AG08395 (cell line): ENCODE measurements at regions not wholly inside any gene's neighbourhood (a gene's known extent, or its start where the extent isn't known, plus 50 kb on each side); places are given as distances from the start of the nearest gene placed in this dataset.
A peak's percentile ranks its signal among the peaks of the same experiment; 100 is the strongest.

Experiments used
- DNase-seq: peaks from one replicate; pipeline ENCODE4 v3.0.0; 2012; ENCODE audit warnings: mixed read lengths, low spot score

GRCh38 chr7:88700725-88701124 is 58.8 kb upstream of the ZNF804B start:
- DNase-seq = no peak

DNA sequence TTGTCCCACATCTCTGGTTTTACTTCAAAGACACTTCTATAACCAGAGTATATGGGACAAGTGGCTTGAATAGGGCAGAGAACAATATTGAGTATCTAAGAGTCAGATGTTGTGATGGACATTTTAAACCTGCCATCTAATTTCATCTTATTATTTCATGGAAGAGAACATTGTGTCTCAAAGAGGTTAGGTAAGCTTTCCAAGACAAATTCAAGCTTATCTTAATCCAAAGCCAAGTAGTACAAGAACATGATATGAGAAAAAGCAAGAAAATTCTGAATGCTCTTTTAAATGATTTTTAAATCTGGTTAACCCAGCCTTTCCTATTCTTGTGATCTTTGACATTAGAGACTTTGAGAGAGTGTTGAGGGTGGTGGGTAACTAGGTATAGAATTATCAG is 65.3 kb upstream of the ZNF804B start:
- no peak for DNase-seq

- no peak for DNase-seq
Observed at GRCh38 chr7:88693131-88693530, 66.4 kb upstream of the ZNF804B start.

- no peak for DNase-seq
Observed at GRCh38 chr7:88692493-88692892, 67.0 kb upstream of the ZNF804B start.

- no peak for DNase-seq
Observed at GRCh38 chr7:88689821-88690220, 69.7 kb upstream of the ZNF804B start.

DNA sequence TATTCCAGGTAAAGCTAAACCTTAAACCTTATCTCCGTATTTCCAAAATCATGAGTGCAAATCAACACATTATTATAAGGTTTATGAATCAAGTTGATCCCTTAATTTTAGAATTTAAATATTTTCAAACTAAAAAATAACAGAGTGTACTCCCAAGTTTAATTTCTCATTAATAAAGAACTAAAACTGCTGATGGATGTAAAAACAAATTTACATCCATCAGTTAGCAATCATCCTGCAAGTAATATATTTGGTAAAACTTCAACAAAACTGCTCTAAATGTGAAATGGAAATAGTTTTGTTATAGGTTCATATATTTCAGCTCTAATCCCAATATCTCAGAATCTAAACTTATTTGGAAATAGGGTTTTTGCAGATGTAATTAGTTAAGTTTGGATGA is 71.3 kb upstream of the ZNF804B start:
- DNase-seq = no peak

DNA sequence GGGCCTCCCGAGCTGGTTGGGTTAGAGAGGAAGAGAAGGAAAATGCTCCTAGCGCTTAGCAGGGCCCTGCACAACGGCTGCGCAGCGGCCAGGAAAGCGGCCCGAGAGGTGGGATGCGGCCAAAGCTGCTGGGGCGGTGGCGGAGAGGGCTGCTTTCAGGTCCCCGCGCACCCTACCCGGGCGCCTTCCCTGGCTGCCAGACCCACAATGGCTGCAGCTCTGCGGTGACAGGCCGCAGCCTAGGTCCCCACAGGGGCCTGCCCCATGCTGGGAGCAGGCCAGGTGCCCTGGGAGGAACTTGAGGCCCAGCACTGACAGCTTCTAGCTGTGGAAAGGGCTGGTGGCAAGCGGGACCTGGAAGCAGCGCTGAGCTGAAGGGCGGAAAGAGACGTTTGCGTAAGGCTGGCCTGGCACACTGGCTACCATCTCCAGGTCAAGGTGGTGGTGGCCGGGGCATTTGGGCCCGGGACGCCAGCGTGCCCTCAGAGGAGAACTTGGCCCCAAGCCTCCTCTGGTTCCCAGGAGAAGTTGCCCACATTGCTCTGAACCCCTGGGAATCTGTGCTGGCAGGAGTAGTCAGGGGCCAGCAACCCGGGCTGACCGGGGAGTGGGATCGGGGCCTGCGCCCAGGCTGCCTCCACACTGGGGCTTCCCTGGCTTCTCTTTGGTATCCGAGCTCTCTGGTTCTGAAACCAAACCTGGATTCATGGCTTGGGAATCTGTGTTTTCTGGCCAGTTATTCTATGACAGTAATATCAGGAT is 72.9 kb upstream of the ZNF804B start:
- DNase-seq = no peak

GRCh38 chr7:88681682-88682081 is 77.8 kb upstream of the ZNF804B start:
- DNase-seq = no peak

- no peak for DNase-seq
Observed at GRCh38 chr7:88670536-88670935, 89.0 kb upstream of the ZNF804B start.

GRCh38 chr7:88669913-88670312 is 89.6 kb upstream of the ZNF804B start:
- no peak for DNase-seq

- DNase-seq = no peak
Observed at GRCh38 chr7:88668591-88668990, 90.9 kb upstream of the ZNF804B start.

- no peak for DNase-seq
Observed at GRCh38 chr7:88666626-88667025, 92.9 kb upstream of the ZNF804B start.

DNA sequence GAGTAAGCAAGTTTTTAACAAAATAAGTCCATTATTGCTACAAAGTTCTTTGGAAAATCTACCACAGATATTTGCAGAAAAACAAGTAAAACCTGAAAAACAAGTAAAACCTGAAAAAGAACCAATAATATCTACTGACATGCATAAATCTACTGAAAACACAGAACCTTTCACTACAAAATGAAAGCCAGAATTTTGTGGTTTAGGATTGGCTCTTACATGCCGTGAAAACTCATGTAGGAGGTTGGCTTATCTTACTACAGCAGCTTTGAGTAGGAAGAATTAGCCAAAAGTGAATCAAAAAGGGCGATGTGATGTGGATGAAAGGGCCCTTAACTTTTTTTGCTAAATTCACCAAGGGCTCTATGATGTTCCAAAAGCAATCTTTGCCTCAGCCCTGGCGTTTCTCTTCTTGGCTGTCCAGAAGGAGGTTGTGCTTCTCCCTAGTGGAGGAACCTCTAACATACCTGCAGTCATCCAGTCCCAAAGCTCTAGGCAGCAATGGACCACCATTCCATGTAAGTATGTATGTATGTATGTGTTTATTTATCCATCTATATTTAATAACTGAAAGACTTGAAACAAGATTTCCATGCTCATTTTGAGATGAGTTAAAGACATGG is 93.5 kb upstream of the ZNF804B start:
- no peak for DNase-seq

DNA sequence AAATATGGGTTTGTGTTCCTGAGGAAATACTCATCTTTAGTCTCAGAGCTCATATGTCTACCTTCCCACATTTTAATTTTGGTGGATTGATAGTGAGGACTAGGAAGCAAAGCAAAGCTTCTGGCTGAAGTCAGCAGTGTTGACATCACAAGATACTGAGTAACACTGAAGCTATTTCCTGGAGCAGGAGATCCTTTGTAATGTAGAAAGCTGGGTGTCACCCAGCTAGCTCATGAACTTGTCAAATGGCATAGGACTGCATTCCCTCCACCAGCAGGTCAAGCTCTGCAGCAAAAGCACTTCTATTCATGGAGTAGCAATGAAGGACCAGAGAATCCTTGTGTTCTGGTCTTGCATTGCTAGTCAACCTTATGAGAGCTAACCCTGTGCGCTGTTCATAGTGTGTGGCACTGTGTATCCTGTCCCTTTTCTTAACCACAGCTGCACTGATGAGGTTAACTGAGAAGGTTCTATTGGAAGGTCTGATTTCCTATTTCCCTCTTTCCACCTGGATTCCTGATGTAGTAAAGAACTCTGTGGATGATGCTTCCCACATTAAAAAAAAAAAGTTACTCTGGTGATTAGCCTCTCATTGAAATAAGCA is 94.8 kb upstream of the ZNF804B start:
- DNase-seq = peak; percentile 19

- DNase-seq = no peak
Observed at GRCh38 chr7:88661921-88662320, 97.6 kb upstream of the ZNF804B start.

GRCh38 chr7:88647825-88648224 is 111.7 kb upstream of the ZNF804B start:
- no peak for DNase-seq

GRCh38 chr7:88638583-88638982 is 120.9 kb upstream of the ZNF804B start:
- DNase-seq = no peak

GRCh38 chr7:88637795-88638194 is 121.7 kb upstream of the ZNF804B start:
- DNase-seq = no peak

DNA sequence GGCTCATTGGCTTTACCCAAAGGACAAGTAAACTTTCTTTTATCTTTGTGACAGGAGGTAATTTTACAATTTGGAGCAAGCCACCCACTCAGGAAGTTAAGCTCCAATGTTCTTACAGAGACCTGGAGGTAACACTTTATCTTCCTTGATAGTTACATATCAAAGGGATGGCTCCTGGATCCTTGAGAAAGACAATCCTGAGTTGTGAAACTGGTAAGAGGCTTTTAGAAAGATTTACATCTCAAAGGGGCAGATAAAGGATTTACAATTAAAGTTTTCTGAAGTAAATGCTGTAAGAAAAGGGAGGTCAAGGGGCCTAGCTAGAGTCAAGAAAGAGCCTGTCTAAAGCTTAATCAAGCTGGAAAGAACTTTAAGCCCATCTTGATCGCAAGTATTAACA is 124.4 kb upstream of the ZNF804B start:
- no peak for DNase-seq

DNA sequence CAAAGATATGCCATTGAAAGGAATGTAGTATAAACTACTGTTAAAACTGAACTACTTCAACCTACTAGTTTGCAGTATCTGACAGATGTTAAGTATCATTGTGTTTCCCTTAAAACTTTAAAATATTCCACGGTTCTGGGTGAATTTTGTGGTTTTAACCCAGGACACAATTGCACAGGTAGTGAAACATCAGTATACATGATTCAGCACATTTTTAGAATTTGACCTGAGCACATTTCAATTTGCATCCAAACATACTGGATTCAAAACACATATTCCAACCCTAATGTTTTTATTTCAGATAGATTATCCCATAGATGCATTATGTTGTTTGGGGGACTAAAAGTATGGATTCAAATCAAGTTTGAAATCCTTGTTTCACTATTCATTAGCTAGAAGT is 129.9 kb upstream of the ZNF804B start:
- DNase-seq = no peak

DNA sequence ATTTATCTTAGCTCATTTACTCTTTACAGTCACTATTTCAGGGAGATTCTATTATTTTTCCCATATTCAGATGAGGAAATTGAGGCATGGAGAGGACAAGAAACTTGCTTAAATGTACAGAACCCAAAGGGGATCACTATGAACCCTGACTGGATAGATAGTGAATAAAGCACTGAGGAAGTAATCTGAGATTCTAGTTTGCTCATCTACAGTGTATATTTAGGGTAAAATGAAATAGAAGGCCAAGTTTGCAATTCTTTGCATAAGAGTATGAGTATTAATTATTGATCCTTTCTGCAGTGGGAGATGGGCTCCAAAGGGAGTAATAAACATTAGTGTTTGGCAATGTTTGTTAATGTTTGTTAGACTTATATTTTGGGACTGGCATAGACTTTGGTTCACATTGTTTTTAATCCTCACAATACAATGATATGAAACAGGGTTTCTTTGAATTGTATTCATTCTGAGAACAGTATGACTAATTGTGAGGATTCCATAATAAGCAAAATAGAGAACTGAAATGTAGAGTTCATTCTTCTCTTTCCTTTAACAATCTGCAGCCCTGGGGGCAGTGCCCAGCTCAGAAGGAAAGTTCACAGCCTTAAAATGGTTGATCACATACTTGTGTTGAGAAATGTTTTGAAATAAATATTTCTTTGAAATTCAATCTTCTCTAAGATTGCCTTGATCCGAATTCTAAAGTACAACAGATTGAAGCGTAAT is 131.0 kb upstream of the ZNF804B start:
- no peak for DNase-seq

DNA sequence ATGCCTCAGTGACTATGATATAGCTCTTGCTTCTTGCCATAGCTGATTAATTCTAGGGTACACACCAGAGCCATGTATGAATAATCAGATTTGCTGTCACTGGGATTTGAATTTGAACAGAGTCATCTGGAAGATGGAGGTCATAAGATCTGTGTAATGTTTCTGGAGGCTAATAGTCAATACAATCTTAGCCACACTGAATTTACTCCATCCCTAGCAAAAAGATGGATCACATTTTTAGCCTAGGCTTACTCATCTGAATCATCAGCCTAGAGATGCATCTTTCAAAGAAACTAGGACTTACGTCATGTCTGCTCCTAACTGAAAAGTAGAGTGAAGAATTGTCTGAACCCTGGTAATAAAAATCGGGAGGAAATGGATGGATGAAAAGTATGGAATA is 142.3 kb upstream of the ZNF804B start:
- no peak for DNase-seq

GRCh38 chr7:88615336-88615735 is 144.2 kb upstream of the ZNF804B start:
- DNase-seq = no peak
